GM12801 (cell line): ENCODE measurements at regions not wholly inside any gene's neighbourhood (a gene's known extent, or its start where the extent isn't known, plus 50 kb on each side); places are given as distances from the start of the nearest gene placed in this dataset.

Experiments
- TF ChIP-seq, protein P1 (sequence below): IDR thresholded peaks from one replicate; pipeline ENCODE4 v1.5.1; 2011; ENCODE audit warnings: control low read depth; ENCODE audit not compliant: insufficient read length; ENCODE audit errors: extremely low read depth

DNA sequence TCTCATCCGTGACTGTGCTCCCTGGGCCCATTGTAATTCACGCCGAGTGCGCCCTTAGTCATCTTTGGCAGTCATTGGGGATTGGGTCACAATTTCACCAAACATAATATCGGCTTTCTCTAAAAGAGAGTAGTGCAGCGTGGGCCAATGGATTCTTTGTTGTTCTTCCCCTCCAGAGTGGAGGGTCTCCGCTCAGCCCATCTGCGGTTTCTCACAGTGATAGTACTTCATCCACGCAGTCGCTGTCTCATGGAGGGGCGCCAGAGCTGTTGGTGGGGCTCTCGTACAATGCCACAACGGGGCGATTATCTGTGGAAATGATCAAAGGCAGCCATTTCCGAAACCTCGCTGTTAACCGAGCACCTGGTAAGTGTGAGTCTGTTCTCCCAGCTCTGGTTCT, 321.8 kb downstream of the SNAPC1 start:
- TF ChIP-seq, protein P1, sequence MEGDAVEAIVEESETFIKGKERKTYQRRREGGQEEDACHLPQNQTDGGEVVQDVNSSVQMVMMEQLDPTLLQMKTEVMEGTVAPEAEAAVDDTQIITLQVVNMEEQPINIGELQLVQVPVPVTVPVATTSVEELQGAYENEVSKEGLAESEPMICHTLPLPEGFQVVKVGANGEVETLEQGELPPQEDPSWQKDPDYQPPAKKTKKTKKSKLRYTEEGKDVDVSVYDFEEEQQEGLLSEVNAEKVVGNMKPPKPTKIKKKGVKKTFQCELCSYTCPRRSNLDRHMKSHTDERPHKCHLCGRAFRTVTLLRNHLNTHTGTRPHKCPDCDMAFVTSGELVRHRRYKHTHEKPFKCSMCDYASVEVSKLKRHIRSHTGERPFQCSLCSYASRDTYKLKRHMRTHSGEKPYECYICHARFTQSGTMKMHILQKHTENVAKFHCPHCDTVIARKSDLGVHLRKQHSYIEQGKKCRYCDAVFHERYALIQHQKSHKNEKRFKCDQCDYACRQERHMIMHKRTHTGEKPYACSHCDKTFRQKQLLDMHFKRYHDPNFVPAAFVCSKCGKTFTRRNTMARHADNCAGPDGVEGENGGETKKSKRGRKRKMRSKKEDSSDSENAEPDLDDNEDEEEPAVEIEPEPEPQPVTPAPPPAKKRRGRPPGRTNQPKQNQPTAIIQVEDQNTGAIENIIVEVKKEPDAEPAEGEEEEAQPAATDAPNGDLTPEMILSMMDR = no peak

DNA sequence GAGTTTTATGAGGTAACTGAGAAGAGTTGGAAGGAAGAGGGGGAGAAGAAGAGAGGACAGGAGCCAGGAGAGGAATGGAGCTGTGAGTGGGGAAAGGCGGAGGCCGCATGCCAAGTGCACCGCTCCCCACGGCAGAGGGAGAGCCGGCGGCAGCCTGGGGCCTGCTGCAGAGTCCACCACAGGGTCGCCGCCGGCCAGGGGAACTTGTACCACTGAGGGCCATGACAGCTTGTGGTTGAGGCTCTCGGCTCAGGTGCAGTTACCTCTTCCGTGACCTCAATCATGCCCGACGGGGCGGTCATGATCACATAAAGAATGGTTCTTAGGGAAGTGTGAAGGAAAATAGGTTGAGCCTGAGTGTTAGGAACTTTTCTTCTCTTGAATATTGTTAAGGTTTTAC, 325.0 kb downstream of the SNAPC1 start:
- TF ChIP-seq, protein P1 = no peak

DNA sequence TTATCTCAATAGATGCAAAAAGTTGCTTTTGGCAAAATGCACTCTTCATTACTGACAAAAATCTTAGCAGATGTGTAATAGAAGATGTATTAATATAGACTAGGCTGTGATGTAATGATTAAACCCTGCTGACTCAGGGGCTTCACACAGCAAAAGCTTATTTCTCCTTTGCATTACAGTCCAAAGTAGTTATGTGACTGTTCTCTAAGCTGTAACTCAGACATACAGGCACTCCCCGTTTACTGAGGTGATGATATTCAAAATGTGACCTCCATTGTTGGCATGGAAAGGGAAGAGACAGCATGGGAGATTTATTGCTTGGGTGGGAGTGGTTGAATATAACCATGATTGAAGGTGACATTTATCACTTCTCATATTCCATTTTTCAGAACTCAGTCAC, 331.5 kb downstream of the SNAPC1 start:
- TF ChIP-seq, protein P1 = no peak

DNA sequence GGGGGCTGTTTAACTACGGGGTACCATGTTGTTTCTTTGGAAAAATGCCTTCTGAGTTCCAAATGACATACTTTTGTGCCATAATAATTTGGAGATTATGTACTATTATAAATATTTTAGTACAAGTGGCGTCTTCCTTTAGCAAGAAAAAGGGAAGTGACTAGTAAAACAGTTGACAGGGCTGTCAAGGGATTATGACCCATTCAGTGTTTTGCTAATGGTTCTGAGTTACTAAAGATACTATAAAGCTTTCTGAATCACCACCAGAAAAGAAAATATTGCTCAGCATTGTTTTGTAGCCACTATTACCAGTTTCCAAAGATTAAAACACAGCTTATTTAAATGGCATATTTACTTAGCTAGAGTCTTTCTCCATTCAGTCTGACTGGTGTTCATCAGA, 334.9 kb downstream of the SNAPC1 start:
- TF ChIP-seq, protein P1 = no peak

DNA sequence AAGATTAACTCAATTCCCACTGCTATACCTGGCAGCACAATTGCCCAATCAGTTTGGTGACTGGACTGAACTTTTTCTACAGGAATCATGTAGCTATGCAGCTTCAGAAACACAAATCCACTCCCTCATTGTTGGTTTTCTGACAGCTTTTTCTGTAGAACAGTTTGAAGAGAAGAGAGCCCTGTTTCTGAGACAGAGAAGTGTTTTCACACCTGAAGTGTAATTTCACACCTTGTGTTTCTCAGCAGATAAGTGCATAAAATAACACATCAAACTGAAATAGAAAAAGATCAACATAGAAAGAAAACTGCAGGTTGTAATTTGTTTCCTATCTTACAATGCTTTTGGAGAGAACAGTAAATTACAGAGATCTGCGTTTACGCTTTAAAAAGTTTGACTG, 335.6 kb downstream of the SNAPC1 start:
- TF ChIP-seq, protein P1 = no peak

DNA sequence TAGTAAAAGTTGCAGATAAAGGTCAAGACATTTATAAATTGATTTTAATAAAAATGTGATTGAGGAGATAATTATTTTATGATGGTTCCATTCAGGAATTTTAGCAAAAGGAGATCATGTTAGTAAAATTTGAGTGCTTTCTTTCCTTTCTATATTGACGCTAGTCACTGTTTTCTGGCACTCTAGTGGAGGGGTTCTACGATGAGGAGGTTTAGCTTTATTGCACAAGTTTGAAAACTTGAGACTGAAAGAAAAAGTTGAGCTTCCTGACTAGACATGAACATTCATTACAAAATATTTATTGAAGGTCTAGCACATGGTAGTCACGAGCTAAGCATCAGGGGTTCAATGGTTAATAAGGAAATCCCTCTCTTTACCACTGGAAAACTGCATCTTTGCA, 336.1 kb downstream of the SNAPC1 start:
- TF ChIP-seq, protein P1 = no peak

DNA sequence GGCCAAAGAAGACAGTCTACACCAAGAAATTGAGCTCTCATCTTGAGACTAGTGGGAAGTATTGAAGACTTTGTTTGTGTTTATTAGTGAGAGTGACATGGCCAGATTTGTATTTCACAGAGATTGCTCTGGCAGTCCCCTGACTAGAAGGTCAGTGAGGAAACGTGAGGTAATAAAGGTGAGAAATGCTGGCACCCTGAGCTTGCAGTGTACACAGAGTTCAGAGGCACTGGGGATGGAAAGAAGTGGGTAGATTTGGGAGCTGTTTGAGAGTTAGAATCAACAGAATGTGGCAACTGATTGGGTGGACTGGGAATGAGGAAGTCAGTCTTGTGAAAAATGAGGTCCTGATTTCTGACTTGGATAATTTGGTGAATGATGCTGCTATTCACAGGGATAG, 336.9 kb downstream of the SNAPC1 start:
- TF ChIP-seq, protein P1 = no peak

DNA sequence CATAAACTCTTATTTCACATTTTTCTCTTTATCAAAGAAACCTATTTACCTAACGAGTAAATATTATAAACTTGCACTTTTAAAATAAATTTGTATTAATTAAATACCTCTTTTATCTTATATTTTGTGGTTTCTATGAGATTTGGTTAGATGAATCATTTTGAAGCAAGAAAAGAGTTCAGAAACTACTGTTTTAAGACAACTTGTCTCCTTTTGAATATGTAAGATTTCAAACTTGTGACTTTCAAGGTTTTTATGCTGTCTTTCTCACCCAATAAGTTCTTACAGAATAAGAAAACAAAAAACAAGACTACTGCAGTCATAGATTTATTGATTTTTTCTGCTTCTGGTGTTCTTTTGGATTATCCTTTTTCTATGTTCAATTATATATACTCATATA, 339.0 kb downstream of the SNAPC1 start:
- TF ChIP-seq, protein P1 = no peak
